HG03097 (cell line): ENCODE measurements at regions not wholly inside any gene's neighbourhood (a gene's known extent, or its start where the extent isn't known, plus 50 kb on each side); places are given as distances from the start of the nearest gene placed in this dataset.

Experiments
- ATAC-seq: cut with Tn5 transposase; IDR thresholded peaks from one replicate; pipeline ENCODE4 v1.9.1; 2021; ENCODE audit not compliant: unreplicated experiment, low FRiP score

DNA sequence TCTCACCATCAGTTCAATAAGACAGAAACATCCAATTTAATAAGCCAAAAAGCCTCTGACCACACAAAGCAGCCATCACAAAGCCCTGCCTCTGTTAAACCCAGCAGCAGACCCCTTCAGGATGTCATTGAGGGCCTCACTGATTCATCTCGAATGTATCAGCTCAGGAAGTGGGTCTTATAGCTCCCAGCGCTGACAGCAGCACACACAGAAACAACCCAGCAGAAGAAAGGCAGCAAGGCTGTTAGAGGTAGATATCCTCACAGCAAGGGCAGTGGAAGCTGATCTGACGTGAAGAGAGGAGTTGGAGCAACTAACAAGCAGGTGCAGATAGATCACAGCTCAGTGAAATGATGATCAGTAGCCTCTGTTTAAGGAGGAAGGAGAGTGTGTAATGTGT is 86.2 kb upstream of the NCAM1 start:
- ATAC-seq, result no peak

DNA sequence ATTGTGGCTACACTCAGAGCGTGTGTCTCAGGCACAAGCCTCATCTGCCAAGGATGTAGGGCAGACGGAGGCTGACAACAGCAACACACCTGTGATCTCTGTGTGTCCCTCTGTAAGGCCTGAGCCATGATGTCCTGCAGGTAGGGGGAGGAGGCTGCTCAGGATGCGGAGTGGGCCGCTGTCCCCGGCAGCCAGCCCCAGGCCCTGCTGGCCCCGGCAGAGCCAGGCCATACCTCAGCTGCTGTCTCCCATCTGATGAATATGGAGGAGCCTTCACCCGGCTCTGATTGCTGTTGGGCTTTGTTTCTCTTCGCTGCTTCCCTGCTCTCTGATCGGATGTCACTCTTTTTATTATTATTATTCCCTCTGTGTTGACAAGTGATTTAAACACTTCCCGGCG is 83.6 kb upstream of the NCAM1 start:
- no peak for ATAC-seq

DNA sequence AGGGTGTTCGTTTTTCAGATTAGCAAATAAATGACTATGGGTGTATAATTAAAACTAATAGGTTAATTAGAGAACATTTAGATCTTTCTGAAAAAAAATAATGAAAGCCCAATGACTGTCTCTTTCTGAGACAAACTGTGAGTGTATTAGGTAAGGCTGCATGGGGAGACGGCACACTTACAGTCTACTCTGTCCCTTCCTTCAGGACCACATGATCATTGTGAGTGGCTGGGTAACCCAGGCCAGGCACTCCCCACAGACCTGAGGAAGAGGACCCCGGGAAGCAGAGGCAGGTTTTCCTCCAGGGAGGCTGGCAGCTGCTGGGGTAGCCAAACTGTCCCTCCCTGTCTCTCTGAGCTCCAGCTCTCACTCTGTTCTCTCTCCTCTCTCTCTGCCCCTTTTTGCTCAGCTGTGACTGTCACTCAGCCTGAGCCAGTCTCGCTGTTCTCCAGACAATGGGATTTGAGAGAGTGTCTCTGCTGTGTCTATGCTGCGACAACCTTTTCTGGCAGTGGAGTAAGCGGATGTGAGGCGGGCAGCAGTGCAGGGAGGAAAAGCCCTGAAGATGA is 83.1 kb upstream of the NCAM1 start:
- ATAC-seq, result no peak

DNA sequence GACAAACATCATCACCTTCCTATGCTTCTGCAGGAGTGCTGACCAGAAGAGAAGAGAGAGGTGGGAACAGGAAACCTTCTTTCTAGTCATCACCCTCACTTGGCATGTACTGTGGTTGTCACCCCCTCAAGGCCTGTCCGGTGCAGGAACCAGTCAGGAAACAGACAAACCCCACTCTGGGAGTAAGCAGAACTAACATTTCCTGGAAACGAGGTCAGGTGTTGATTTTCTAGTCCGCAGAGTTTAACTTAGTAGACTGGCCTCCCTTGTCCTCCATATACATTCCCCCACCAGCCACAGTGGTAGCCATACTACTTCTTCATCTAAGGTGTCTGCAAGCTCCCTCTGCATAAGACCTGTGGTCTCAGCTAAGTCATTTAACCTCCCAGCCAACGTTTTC is 80.7 kb upstream of the NCAM1 start:
- no peak for ATAC-seq

DNA sequence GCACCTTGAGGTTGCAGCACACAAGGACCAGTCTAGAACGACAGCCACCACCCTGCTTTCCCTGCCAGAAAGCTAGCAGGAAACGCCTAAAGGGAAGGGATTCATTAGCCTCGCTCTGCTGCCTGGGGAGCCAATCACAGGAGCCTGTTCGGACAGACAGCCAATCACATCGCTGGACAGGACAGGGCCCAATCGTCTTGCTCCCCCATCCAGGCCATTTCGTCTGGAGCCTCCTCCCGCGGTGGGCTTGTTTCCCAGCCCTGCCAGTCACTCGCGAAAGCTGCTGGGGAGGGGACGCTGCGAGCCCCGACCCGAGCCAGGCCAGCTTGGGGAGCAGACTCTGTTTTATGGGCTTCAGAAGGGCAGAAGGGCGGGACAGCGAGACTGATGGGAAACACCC is 79.8 kb upstream of the NCAM1 start:
- ATAC-seq, result no peak

DNA sequence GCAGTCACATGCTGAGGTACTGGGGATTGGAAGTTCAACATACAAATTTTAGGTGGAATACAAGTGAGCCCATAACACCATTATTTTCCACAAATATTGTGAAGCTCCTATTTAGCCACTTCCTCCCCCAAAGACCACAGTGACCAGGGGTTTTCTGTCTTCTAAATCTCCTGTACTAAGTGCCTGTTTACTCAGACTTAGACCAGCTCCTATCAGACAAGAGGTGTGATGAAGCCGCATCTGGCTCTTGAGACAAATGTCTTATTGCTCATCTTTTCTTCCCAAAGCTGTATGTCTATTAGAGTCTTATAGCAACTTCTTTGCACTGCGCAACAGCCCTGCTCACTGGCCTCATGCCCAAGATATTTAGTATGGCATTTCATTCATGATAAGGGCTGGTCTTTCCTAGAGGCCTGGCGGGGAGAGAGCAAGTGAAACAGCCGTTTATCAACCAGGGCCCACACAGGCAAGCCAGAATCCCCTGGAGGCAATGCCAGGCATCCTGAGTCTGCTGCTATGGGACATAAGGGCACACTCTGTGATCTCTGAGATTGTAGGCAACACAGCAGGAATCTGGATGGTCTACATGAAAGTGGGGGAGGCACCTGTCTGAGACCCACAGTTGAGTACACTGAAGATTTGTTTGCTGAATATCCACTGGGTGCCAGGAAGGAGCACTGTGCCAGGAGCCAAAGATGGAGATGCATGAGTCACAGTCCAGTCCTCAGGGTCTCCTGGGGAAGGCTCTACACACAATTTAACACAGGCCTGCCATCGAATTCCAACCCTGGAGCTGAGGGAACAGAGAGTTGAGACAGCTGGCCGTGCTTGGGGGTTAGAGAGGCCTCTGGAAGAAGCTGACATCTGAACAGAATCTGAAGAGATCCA is 78.5 kb upstream of the NCAM1 start:
- ATAC-seq, result no peak

DNA sequence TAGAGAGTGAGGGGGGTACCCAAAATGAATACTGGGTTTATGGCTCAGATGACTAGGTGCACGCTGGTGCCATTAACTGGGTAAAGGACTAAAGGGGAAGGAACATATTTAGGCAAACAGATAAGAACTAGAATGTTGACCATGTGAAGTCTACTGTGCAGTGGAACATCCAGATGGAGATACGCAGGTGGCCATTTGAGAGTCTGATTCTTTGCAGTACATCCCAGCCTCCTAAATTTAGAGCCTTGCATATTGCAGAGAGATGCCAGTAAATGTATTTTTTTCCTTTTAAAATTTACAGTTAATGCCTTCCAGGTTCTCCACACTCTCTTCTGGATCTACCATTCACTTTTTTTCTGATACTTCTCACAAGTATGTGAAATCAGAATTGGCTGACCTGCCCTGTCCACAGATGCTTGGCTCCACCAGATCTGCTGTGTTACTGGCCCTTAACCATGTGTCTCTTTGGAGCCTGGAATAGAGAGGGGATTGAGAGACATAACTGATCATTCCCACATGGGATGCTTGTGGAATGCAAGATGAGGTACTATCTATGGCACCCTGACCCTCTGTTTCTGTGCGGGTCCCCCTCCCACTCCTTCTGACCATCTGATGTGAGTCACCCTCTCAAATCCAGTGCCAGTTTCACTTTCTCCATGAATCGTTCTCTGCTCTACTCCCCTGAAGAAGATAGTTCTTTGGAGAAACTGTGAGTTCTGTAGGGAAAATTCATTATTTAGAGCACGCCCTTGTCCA is 77.0 kb upstream of the NCAM1 start:
- no peak for ATAC-seq

DNA sequence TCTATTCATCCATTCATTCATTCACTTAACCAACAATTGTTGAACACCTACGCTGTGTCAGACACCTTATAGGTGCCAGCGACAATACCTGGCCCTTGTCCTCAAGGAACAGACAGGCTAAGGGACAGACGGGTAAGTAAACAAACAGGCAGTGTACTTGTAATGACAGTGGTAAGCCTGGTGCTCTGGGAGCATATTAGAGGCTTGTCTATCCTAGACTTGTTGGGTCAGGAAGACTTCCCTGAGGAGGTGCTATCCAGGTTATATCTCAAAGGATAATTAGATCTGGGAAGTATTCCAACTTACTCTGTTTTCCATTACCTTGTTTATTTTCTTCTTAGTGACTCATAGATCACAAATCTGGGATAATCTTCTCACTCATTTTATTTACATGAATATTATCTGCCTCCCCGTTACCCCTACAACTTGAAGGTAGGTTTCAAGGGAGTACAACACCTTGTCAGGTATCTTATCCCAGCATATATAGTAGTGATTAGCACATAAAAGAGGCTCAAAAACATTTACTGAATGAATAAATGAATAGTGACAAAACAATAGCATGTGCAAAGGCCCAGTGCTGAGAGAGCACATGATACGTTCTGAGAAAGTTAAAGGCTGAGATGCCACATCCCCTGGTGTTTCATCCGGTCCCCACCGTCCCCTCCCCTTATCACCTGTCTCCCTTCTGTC is 75.3 kb upstream of the NCAM1 start:
- ATAC-seq, result no peak

DNA sequence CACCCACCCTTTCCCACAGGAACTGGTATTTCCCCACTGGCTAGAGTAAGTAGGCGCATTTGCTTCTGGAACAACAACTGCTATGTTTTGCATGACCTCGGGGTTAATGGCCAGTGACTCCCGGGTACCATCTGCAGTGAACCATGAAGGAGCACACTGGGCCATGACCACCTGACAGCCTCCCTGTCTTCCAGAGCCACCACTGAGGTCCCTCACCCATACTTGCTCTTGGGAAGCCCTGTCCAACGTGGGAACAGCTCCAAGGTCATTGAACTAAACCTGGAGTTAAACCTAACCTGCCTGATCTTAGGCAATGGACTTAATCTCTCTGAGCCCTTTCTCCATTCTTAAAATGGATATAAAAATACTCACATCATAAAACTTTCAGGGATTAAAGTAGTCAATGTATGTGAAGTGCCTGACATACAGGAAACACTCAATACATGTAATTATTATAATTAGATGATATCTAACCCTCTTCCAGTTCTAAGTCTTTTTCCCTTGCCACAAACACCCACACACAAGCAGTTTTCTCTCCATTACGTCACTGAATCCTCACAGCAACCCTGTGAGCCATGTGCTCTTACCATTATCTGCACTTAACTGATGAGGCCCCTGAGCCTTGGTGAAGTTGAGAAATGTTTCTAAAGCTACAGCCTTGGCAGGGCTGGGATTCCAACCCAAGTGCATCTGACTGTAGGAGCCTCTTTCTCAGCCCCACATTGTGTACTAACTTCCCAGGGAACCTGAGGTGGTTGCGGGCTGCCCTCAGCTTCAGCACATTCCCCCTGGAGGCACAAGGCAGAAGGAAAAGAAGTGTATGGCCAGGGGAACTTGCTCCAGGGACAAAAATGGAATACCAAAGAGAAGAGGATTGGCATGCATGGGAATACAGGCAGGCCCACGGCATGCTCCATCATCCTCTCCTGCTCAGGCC is 74.5 kb upstream of the NCAM1 start:
- no peak for ATAC-seq

DNA sequence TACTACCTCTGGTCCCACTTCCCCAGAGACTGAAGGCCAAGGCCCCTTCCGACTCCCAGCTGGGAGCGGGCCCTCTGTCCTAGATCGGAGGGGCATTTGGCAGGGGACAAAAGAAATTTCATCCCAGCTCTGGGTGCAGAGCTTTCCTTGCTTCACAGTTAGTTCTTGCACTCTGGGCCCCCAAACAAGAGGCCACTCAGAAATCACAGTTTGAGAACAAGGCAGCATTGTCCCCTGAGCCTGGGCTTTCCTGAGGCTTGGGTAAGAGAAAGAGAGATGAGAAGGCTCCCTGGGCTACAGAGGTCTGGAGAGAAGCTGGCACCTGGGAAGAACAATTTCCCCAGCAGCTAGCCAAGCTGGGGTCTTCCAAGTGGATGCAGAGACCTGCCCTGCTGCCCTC is 71.8 kb upstream of the NCAM1 start:
- ATAC-seq, result no peak

DNA sequence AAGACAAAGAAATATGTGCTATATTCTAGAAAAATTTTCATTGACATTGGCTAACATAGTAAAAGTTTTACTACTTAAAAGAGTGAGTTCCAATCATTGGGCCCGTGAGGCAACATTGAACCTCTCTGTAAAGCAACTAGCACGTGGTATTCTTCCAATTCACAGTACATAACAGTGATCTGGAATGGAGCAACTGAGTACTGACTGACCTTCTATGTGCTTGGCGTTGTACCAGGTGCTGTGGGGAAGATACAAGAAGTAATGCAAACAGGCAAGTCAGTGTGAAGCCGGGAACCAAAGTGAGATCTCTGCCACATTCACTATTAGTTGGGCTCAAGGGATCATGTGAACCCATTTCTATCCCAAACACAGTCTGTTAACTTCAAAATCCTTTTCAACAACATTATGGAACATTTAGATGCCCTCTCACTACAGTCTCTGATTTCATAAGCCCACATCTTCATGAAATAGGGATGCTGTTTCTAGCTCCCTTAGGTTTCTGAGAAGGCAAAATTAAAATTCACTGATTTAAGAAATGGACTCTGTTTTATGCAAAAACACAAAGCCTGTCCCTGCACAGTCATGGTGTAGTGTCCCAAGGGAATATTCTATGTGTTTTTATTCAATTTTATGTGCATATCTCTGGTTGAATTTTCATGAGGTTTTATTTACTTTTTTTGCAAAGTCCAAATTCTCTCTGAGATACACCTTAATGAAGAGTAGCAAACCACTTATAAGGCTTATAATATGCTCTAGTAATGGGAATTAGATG is 61.8 kb upstream of the NCAM1 start:
- no peak for ATAC-seq

DNA sequence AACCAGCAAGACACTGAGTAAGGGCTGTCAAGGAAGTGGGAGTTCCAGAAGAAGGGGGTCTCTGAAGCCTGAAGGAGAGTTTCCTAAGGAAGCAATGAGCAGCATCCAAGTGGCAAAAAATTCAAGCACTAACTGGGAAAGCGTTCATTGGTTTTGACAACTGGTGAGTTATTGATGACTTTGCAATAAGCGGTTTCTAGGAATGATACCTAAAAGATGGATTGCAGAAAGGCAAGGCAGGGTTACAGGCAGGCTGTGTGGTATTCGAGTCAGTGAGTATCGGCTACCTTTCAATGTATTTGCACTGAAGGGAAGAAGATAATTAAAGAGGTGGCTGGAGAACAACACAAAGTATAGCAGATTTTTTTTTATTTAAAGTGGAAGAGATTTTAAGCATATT is 59.3 kb upstream of the NCAM1 start:
- ATAC-seq, result no peak

DNA sequence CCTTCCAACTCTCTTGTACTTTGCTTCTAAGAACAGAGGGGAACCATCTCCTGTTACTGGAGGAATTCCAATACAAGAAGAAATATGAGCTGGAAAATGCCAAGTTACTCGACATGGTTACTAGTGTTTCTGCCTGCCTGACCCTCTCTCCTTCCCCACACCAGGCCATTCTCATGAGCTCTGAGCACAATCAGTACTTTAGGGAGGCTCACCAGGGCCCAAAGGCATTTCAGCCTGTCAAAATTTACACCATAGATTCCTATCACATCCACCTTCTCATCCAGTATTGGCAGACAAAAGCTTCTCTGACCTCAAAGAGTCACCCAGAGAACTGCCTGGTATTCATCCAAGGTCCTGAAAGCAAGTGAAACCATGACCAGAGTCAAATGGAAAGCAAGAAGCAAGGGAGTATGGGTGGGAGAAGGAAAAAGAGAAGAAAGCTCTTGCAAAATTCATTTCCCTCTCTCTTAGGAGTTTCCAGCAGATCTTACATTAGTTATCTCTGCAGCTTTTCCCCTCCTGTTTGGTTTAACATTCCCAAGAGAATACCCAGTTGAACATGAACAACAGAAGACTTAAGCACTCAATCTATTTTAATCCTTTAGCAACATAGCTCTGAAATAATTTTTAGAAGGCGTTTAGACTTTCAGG is 58.7 kb upstream of the NCAM1 start:
- no peak for ATAC-seq

DNA sequence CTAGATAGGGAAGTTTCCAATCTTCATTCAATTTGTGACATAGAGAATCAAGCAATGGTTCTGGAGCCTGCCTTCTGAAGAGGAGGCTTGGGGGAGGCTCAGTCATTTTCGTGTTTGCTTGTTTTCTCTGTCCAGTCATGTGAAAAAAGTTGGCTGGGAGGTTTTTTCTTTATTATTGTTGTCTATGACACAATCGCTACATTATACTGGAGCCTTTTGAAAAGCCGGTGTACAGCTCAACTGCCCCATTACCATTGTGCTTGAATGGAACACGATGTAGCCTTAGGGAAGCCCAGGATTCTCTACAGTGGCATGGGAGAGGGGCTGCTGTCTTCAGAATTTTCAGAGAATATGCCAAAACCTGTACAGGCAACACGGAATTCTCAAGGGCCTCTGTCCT is 57.9 kb upstream of the NCAM1 start:
- no peak for ATAC-seq

DNA sequence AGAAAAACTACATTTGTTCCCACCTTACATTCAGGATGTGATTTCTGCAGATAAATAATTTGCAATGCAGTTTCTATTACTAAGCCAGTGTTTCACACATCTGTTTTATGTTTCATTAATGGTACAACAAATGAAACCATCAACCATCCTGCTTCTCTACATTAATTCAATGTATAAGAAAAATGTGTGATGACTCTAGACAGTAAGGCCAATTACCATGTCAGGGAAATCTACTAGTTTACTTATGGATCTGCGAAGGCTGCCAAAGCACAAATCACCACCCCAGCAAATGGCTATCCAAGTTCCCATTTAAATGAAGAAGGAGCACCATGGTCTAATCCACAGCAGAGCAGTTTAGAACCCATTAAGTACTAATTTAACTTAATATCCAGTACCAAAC is 50.1 kb upstream of the NCAM1 start:
- no peak for ATAC-seq
